ENCODE measurements at regions not wholly inside any gene's neighbourhood (a gene's known extent, or its start where the extent isn't known, plus 50 kb on each side); places are given as distances from the start of the nearest gene placed in this dataset.

DNA sequence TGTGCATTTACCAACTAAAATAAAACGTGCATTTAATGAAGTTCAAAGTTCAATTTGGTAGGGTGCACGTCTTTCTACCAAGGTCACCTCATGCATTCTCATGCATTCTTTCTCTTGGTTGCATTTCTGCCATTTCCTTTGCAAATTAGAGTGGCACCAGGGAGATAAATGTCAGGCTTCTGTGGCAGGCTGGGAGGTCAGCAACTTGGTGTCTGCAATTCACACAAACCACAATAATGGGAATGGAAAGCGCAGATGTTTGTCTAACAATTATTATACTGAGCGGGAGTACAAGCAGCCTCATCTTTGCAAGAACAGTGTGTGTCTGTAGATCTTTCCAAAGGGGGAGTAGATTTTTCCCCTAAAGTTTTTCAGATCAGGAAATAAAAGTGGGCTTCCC is 411.7 kb downstream of the DMRT2 start:
- no peak for DNase-seq (ENCODE audit: extremely low read depth in 1 of 2, low read depth in 1 of 2)

DNA sequence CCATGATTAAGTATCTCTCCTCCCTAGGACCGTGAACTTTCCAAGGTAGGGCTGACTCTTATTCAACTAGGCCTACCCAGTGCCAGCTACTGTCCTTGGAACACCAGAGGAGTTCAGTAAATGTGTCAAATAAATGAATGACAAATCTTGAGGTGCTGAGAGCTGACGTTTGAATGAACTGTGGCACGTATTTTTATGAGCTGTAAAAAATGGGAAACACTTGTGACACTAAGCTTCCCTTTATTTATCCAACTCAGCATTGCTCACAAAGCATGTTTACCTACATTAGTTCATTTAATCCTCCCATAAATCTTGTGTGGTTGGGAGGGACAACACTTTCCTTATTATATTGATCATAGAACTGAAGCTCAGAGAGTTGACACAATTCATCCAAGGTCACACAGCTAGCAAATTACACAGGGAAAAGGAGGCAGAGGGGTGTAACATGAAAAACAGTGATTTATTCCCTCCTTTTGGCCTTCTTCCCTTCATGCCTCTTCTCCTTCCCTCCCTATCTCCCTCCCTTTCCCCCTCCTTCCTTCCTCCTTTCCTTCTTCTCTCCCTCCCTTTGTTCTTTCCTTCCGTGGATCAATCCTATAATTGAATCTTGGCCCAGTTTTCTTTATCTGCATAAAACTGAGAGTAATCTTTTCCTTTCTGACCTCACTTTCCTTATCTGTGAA is 412.6 kb downstream of the DMRT2 start:
- DNase-seq (ENCODE audit: extremely low read depth in 1 of 2, low read depth in 1 of 2): no peak

DNA sequence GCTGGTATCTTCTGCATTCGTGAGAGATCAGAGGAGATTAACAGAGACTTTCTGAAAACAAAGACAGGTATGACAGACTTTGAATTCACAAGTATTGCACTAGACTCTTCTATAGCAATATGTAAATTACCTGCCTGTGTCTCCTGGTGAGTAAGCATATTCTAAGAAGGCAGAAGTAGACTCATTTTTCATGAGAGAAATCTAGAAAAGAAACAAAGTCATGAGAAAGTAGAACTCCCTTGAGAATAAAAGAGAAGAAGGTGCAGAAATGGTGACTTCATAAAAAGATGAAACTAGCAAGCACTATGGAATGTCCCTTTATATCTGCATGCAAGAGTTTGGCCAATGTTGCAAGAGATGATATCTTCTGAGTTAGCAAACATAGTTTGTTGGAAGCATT is 419.8 kb downstream of the DMRT2 start:
- no peak for DNase-seq (ENCODE audit: extremely low read depth in 1 of 2, low read depth in 1 of 2)

DNA sequence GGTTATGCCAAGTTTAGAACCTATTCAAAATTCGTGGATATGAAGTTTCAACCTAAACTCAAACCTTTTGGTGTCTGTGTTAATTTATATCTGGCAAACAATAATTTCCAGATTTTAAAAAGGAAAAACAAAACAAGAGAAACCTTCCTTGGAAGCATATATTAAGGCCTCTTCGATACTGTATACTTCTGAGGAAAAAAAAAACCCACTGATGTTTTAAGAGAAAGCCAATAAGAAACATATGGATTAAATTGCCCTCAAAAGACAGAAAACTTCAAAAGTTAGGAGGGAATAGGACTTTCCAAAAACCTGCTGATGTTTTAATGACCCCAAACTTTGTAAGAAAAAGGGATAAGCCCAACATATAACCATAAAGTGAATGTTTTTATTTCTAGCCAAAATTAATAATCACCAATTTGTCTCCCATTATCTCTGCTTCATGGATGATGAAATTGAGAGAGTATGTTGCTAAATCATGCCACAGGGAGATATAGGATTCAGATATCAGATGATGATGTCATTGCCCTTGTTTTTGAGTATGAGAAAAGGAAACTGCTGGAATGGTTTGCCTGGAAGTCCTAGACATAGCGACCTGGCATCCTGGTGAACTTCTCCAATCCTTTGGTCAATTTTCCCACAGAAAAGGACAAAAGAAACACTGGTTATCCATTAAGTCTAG is 423.9 kb downstream of the DMRT2 start:
- no peak for DNase-seq (ENCODE audit: extremely low read depth in 1 of 2, low read depth in 1 of 2)

DNA sequence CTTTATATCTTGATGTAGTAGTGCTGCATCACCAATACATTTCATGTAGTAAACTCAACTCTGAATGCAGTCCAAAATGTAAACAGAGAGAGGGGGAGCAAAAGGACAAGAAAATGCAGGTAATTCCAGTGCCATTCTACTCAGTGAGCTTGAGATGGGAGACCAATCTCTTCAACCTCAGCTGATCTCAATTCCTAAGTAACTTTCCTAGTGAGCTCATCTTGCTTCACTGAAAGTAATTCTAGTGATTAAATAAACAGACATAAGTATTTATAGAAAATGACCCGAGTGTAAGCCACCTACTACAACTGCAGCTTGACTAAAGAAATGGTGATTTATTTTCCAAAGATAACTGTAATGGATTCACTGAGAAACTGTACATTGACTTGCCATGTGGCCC is 424.5 kb downstream of the DMRT2 start:
- DNase-seq (ENCODE audit: extremely low read depth in 1 of 2, low read depth in 1 of 2): no peak

DNA sequence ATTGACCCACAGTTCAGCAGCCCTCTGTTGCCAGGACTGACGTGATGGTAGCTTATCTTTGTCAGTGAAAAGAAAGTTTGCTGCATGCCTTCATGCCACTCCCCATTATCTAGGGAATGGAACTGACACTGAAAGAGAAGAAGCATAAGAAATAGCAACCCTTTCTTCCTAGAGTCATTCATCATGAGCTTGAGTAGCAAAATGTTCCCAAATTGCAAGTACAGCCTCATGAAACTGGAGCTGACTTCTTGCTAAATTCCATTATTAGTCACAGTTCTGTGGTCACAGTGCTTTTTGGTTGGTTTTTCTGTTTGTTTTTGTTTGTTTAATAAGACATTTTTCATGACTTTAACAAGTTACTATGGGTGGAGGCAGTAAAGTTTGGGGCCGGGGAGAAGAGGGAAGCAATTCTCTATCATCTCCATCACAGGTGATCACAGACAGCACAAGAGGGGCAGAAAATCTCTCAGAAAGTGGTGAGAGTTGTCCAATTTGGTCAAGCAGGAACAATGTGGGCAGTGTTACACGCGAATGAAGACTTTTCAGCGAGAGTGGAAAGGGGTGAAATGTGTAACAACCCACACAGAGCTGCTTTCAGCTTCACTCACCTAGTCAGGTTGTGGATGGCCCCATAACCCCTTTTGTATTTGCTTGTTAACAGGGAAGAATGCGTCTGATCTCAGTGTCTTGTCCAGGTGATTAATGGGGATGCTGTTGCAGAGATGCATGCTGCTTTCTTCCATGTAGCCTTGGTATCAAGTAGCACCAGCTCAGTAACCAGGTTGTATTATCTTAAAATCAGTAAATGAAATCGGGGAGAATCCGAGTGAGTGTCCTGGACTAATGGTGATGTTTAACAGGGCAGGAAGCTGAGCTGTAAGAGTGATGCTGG is 440.4 kb downstream of the DMRT2 start:
- DNase-seq (ENCODE audit: extremely low read depth in 1 of 2, low read depth in 1 of 2): no peak

DNA sequence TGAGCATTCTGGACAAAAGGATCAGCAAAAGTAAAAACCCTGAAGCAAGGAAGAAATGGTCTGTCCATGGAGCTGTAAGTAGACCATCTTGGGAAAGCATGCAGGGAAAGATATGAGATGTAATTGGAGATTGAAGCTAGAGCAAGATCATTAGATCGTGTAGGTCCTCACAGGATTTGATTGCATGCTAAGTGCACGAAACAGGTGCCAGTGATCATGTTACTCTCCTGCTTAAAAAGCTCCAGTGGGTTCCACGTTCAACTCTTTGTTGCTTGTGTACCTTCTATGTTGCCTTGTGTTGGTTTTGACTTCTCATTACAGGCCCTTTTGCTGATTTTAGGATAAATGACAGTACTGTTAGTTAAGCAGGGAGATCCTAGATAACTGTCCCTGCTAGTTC is 442.0 kb downstream of the DMRT2 start:
- DNase-seq (ENCODE audit: extremely low read depth in 1 of 2, low read depth in 1 of 2): no peak

DNA sequence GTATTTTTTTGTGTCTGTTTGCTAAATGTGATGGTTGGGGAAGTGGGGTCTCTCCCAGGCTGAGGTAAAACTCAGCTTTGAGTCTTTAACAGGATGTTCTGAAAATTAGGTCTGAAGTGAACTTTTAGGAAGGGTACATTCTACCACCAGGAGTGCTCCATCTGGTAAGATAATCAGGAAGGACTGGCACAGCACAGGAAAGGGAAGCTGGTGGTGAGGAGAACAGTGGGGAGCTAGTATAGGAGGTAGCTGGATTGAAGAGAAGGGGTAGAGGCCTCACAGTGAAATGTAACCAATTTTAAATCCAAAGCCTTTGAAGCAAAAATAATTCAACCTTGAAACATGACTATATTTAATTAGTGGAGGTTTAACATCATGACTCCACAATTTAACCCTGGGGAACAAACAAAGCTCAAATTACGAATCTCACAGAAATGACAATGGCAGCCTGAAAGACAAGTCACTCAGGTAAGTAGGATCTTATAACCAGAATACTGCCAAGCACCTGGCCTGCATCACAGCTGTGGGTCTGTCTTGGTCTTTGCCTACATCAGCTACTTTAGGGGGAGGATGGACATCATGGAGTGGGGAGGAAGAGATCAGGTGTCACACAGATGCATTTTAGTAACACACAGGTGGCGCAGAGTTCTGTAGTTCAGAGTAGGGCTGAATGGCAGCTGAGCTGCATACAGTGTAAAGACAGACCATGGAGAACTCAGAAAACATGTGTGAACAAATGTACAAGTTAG is 445.3 kb downstream of the DMRT2 start:
- DNase-seq (ENCODE audit: extremely low read depth in 1 of 2, low read depth in 1 of 2): no peak

DNA sequence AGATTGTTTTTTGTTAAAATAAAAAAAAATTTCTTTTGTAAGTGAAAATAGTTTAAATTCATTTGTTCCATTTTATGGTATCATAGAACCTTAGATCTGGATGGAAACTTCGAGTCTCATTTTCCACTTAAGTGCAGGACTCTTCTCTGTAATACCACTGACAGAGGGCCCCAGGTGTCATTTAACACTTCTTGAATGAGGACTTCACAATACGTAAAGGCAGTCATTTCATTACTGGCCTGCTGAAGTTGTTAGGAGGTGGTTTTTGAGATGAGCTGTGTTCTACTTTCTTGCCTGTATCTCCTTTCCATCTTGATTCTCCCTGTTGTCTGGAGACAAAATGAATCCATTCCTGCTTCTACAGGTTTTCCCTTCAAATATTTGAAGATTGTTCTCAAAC is 455.3 kb downstream of the DMRT2 start:
- no peak for DNase-seq (ENCODE audit: extremely low read depth in 1 of 2, low read depth in 1 of 2)

DNA sequence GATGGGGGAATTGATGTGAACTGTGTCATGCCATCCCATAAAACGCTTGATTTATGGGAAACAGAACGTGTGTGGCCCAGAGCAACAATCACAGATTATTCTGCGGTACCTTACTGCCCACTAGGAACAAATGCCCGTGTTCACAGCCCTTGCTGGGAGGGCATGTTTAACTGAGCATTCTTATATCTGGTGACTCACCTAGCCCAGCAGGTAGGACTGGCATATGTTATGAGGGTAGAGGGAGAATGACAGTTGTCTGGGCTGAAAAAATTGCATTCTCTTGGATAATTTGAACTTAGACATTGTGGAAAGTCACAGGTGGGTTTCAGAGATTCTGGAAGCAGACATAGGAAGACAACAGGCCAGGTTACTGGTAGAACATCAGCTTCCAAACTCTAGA is 460.6 kb downstream of the DMRT2 start:
- DNase-seq (ENCODE audit: extremely low read depth in 1 of 2, low read depth in 1 of 2): no peak

DNA sequence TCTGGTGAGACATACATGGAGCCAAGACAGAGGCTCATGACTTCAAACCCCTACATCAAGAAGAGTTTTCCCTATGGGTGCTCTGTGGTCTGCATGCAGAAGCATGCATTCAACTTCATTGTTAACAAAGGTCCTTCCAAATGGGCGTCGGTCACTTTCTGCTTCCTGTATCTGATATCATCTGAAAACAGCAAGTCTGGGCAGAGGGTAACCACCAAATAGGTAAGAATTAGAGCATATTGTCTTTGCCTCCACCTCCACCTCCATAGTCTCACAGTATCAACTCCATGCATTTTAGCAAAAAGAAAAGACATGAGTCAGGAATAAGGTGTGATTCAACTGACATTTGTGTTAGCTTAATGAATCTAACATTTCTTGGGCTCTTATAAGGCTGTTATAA is 462.9 kb downstream of the DMRT2 start:
- no peak for DNase-seq (ENCODE audit: extremely low read depth in 1 of 2, low read depth in 1 of 2)

DNA sequence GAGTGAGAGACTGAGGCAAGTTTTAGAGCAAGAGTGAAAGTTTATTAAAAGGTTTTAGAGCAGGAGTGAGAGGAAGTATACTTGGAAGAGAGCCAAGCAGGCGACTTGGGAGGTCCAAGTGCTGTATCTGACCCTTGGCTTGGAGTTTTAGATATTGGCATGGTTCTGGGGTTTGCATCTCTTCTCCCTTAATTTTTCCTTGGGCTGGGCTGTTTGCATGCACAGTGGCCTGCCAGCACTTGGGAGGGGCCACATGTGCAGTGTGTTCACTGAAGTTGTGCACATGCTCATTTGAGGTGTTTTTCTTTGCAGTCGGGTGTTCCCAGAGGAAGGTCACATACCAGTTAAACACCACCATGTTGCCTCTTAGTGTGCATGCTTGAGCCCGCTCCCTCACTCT is 464.1 kb downstream of the DMRT2 start:
- DNase-seq (ENCODE audit: extremely low read depth in 1 of 2, low read depth in 1 of 2): no peak

DNA sequence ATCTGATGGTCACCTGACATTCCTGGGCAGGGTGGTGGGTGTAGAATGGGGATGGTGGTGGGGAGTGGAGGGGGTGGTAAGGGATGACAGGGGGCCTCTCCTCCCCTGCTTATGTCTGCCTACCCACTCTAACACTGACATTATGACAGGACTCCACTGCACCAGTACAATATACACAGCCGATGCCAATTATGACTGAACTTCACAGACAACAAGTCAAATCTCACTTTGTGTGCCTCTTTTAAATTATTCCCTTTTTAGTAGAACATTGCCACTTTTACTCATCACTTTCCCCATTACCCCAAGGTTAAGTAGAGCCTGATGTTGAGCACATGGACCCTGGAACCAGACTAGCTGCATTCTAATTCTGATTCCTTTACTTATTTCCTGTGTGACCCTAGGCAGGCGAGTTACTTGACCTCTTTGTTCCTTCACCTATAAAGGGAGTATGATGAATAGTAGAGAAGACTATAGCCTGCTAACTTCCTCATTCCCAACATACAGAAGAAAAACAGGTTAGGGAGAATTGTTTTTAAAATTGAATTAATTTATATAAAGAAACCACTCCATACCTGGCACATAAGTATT is 464.7 kb downstream of the DMRT2 start:
- no peak for DNase-seq (ENCODE audit: extremely low read depth in 1 of 2, low read depth in 1 of 2)

DNA sequence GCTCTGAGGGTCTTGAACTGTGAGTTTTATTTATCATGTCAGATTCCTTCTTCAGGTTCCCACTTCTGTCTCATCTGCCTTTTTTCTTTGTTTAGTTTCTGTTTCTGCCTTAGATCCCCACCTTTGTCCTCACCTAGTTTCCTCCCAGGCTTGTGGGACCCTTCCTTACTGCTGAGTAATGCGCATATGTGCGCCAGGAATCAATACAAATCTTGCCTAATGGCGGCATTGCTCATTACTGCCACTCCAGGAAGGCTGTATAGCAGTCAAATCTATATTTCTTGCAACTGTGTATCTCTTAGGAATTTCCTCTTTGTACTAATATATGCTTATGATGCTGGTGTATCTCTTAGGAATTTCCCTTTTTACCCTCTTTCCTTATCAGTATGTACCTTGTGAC is 465.4 kb downstream of the DMRT2 start:
- no peak for DNase-seq (ENCODE audit: extremely low read depth in 1 of 2, low read depth in 1 of 2)

DNA sequence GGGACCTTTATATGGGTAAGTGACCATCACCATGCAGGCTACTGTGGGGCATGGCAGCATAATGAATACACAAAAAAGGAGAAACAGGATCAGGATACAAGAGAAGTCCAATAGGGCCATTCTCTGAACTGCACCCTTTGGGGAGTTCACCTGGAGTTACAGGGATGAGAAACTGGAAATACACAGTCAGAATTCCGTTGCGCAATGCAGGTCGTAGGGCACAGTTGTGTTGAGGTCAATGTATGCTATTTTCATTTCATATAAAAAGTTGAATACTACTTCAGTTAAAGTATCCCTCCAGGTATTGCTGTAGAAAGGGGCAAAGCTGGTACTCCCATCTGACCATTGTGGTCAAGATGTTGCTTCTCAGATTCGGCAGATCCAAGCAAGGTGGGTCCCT is 471.4 kb downstream of the DMRT2 start:
- no peak for DNase-seq (ENCODE audit: extremely low read depth in 1 of 2, low read depth in 1 of 2)

DNA sequence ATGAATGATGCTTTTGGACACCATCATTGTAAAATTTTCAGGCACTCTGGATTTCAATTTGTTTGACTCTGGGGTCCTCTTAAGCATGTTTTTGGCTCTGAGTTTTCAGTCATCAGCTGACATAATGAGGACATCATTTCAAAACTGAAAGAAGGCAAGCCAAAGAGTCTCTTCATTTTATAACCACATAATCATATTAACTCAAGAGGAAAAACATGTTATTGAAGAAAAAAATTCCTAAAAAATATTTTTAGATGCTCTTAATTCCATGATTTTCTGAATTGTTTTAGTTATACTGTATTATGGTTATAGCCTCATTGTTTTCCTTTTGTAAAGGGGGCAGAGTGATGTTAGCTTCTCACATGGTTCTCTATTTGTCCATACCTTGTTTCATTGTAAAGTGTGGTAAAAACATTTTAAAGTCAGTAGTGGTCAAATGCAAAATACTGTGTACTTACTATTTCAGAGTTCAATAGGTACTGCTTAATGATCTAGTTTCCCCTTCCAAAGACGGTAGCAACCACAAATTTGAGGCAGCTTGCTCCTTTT is 472.1 kb downstream of the DMRT2 start:
- no peak for DNase-seq (ENCODE audit: extremely low read depth in 1 of 2, low read depth in 1 of 2)

DNA sequence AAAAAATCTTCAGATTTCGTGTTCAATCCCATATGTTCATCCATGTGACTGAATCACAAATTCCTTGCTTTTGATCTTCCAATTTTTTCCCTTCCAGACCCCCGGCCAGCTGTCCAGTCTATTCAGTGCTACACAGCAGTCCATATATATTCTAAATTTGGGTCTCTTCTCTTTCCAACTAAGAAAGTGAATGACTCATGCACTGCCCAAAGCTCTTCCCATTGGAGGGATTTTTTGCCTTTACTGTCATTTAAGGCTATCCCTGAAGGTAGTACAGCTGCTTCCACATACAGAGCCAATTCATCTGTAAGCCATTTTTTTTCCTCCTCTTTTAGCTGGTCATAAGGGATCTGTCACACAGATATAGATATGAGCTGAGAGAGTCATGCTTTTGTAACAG is 478.3 kb downstream of the DMRT2 start:
- DNase-seq (ENCODE audit: extremely low read depth in 1 of 2, low read depth in 1 of 2): no peak

DNA sequence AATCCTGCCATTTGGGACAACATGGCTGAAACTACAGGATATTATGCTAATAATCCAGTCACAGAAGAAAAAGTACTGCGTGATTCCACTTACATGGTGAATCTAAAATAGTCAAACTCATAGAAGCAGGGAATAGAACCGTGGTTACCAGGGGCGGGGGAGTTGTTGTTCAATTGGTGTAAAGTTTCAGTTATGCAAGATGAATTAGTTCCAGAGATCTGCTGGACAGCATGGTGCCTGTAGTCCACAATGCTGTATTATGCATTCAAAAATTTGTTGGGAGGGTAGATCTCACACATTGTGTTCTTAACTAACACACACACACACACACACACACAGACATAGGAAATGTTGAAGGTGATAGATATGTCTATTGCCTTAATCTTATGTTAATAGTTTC is 480.5 kb downstream of the DMRT2 start:
- no peak for DNase-seq (ENCODE audit: extremely low read depth in 1 of 2, low read depth in 1 of 2)

DNA sequence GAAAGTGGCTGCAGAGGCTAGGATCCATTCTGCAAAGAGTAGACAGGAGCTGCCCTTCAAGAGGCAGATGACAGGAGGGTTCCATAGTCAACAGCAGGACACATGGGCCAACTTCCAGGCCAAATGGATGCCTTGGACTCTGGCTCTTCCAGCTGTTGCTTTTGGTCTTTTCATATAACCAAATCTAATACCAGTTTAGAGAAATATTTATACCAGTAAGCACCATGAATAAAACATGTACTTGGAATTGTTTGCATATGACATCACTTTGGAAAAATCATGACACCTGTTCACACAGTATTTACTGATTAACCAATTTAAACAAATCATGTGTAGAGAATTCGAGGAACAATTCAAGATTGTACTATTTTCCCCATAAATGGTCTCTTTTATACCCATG is 481.3 kb downstream of the DMRT2 start:
- no peak for DNase-seq (ENCODE audit: extremely low read depth in 1 of 2, low read depth in 1 of 2)

DNA sequence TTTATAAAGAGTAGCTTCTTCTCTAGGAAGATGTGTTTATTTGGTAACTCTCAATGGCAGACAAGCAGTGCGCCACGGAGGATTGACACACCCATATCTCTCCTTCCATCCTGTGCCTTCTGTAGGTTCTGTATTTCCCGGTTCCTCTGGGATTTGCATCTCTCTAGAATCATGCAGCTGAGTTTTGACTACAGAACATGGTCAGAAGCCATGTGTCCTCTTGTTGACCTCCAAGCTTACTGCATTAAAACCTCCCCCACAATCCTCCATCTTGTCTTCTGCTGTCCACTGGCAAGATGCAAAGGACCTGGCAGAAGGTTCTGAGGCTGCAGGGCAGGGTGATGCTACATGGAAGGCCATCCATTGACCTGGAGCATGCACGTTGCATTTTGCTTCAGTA is 482.0 kb downstream of the DMRT2 start:
- no peak for DNase-seq (ENCODE audit: extremely low read depth in 1 of 2, low read depth in 1 of 2)

DNA sequence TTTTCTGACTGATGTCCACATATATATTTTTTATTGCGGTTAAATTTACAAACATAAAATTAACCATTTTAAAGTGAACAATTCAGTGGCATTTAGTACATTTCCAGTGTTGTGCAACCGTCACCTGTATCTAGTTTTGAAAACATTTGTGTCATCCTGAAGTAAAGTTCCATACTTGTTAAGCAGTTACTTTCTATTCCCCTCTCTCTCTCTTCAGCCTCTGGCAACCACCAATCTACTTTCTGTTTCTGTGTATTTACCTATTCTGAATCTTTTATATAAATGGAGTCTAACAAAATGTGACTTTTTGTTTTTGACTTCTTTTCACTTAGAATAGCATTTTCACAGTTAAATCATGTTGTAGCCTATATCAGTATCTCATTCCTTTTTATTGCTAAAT is 480.1 kb upstream of the SMARCA2 start:
- DNase-seq (ENCODE audit: extremely low read depth in 1 of 2, low read depth in 1 of 2): no peak

Data from stimulated activated CD8-positive, alpha-beta memory T cell treated with anti-CD3 and anti-CD28 coated beads, Interleukin-7, amount 100 ng/mL, for 48 hours (primary cell).